HCT116 (cell line): ENCODE measurements at regions not wholly inside any gene's neighbourhood (a gene's known extent, or its start where the extent isn't known, plus 50 kb on each side); places are given as distances from the start of the nearest gene placed in this dataset.

ENCODE experiments used
- ATAC-seq: fragments of 200-7000 bp; cut with Tn5 transposase; 2 replicates; pipeline ENCODE4 v1.9.1; 2020; ENCODE audit warnings: mild to moderate bottlenecking, moderate library complexity
- BruUV-seq: library from RNA; stranded (reverse); fragments of 400-500 nt; replicated peaks from 2 replicates; lab custom pipeline; 2021; lab: Mats Ljungman, UMichigan
- CTCF ChIA-PET: fragments of 300-600 bp; sonication (Branson Sonifier 250); formaldehyde crosslinking; loops from one replicate; lab custom pipeline; 2021; ENCODE audit warnings: antibody characterized with exemption; lab: Charles Lee
- POLR2A ChIA-PET: fragments of 300-600, 350-600 bp; sonication (Branson Sonifier 250); formaldehyde crosslinking; loops from one replicate; lab custom pipeline; 2021; ENCODE audit warnings: antibody characterized with exemption; lab: Charles Lee
- RAD21 ChIA-PET, 2 experiments: fragments of 300-600 bp; sonication (Branson Sonifier 250); formaldehyde crosslinking; loops; one replicate each; lab custom pipeline; 2023; ENCODE audit warnings: low total read pairs in 2 of 2; ENCODE audit not compliant: uncharacterized antibody in 2 of 2, unreplicated experiment in 2 of 2, low non-redundant PET in 1 of 2; lab: Charles Lee
- DNase-seq: peaks from one replicate; pipeline ENCODE4 v3.0.0-alpha.2; 2010; ENCODE audit warnings: low read depth, low spot score
- H2AFZ ChIP-seq: fragments of 200-600 bp; shearing (Covaris generic), sonication (generic); 2 replicates; pipeline ENCODE4 v1.6.1; 2017; ENCODE audit warnings: low read depth, mixed run types, mixed read lengths, antibody characterized with exemption, low read length; ENCODE audit not compliant: poor library complexity, severe bottlenecking
- H3K27ac ChIP-seq: 2 replicates; pipeline ENCODE4 v1.5.1; 2012; ENCODE audit warnings: low read depth, low read length
- H3K27me3 ChIP-seq: fragments of 200-600 bp; sonication (generic); 2 replicates; pipeline ENCODE4 v1.6.1; 2016; ENCODE audit warnings: mixed run types, low read length, mixed read lengths; ENCODE audit not compliant: insufficient read depth
- H3K36me3 ChIP-seq, 2 experiments: fragments of 200-500 bp in 1 of 2; fragments of 200-600 bp in 1 of 2; sonication (Bioruptor generic) in 1 of 2; sonication (generic) in 1 of 2; 2 replicates each; pipeline versions ENCODE4 v1.5.1 to v1.6.1; 2014 to 2016; ENCODE audit warnings: low read length in 2 of 2, inconsistent platforms in 1 of 2, mixed read lengths in 1 of 2, mixed run types in 1 of 2; ENCODE audit not compliant: insufficient read depth in 2 of 2, control insufficient read depth in 1 of 2
- H3K4me1 ChIP-seq, 2 experiments: fragments of 200-600 bp in 1 of 2; sonication (generic) in 1 of 2; 2 replicates each; pipeline versions ENCODE4 v1.5.1 to v1.6.1; 2012 to 2017; ENCODE audit warnings: low read length in 2 of 2, inconsistent platforms in 1 of 2, mild to moderate bottlenecking in 1 of 2, mixed read lengths in 1 of 2, mixed run types in 1 of 2, moderate library complexity in 1 of 2; ENCODE audit not compliant: insufficient read depth in 2 of 2, control insufficient read depth in 1 of 2
- H3K4me2 ChIP-seq: fragments of 200-600 bp; sonication (generic); 2 replicates; pipeline ENCODE4 v1.6.1; 2017; ENCODE audit warnings: mixed run types, low read length, mixed read lengths
- H3K4me3 ChIP-seq, 2 experiments: fragments of 200-600 bp in 1 of 2; sonication (generic) in 1 of 2; replicated peaks in 1 of 2; 2 replicates each; pipeline ENCODE4 v1.5.1; 2011 to 2016; ENCODE audit warnings: low read length in 2 of 2, control low read depth in 1 of 2, low read depth in 1 of 2, mild to moderate bottlenecking in 1 of 2, mixed read lengths in 1 of 2, mixed run types in 1 of 2
- H3K79me2 ChIP-seq: fragments of 200-600 bp; sonication (generic); 2 replicates; pipeline ENCODE4 v1.6.1; 2017; ENCODE audit warnings: mild to moderate bottlenecking, mixed run types, low read length, moderate library complexity, mixed read lengths; ENCODE audit not compliant: insufficient read depth
- H3K9ac ChIP-seq: fragments of 200-600 bp; sonication (generic); 2 replicates; pipeline ENCODE4 v1.6.1; 2016; ENCODE audit warnings: low read length, mixed read lengths
- H3K9me2 ChIP-seq: fragments of 200-600 bp; sonication (generic), shearing (Covaris generic); 2 replicates; pipeline ENCODE4 v1.6.1; 2017; ENCODE audit warnings: mixed run types, mild to moderate bottlenecking, moderate library complexity; ENCODE audit not compliant: insufficient read depth
- H3K9me3 ChIP-seq, 2 experiments: fragments of 200-500 bp in 1 of 2; fragments of 200-600 bp in 1 of 2; sonication (Bioruptor generic) in 1 of 2; sonication (generic) in 1 of 2; 2 replicates each; pipeline ENCODE4 v1.6.1; 2014 to 2017; ENCODE audit warnings: low read length in 2 of 2, mixed read lengths in 2 of 2, inconsistent platforms in 1 of 2, low read depth in 1 of 2, mild to moderate bottlenecking in 1 of 2, mixed run types in 1 of 2, moderate library complexity in 1 of 2; ENCODE audit not compliant: control insufficient read depth in 1 of 2, insufficient read depth in 1 of 2
- H4K20me1 ChIP-seq: fragments of 200-600 bp; sonication (generic), shearing (Covaris generic); 2 replicates; pipeline ENCODE4 v1.6.1; 2017; ENCODE audit warnings: mixed run types, mild to moderate bottlenecking, moderate library complexity; ENCODE audit not compliant: insufficient read depth
- EZH2phosphoT487 ChIP-seq: fragments of 200-600 bp; IDR thresholded peaks from 2 replicates; pipeline ENCODE4 v1.6.1; 2018; ENCODE audit warnings: antibody characterized with exemption, borderline replicate concordance
- POLR2A ChIP-seq: IDR thresholded peaks from 2 replicates; pipeline ENCODE4 v1.7.0; 2011; ENCODE audit warnings: borderline replicate concordance; ENCODE audit not compliant: insufficient read depth, insufficient read length; ENCODE audit errors: extremely low read depth
- YY1 ChIP-seq: IDR thresholded peaks from 2 replicates; pipeline ENCODE4 v1.6.1; 2011; ENCODE audit warnings: low read length, low read depth, moderate library complexity, mild to moderate bottlenecking; ENCODE audit not compliant: insufficient replicate concordance; ENCODE audit errors: extremely low read depth
- ZBTB33 ChIP-seq: IDR thresholded peaks from 2 replicates; pipeline ENCODE4 v1.6.1; 2011; ENCODE audit warnings: mild to moderate bottlenecking, low read length, moderate library complexity; ENCODE audit not compliant: insufficient replicate concordance; ENCODE audit errors: extremely low read depth
- ZFX ChIP-seq: fragments of 450-650 bp; IDR thresholded peaks from 2 replicates; pipeline ENCODE4 v1.6.1; 2017
- intact Hi-C: fragments of 100-400 bp; cut with micrococcal nuclease; formaldehyde crosslinking; loops from 2 replicates; pipeline ENCODE4 v1.10.0; 2022
- TF ChIP-seq, protein P1 (sequence below): IDR thresholded peaks from 2 replicates; pipeline ENCODE4 v1.6.1; 2012

DNA sequence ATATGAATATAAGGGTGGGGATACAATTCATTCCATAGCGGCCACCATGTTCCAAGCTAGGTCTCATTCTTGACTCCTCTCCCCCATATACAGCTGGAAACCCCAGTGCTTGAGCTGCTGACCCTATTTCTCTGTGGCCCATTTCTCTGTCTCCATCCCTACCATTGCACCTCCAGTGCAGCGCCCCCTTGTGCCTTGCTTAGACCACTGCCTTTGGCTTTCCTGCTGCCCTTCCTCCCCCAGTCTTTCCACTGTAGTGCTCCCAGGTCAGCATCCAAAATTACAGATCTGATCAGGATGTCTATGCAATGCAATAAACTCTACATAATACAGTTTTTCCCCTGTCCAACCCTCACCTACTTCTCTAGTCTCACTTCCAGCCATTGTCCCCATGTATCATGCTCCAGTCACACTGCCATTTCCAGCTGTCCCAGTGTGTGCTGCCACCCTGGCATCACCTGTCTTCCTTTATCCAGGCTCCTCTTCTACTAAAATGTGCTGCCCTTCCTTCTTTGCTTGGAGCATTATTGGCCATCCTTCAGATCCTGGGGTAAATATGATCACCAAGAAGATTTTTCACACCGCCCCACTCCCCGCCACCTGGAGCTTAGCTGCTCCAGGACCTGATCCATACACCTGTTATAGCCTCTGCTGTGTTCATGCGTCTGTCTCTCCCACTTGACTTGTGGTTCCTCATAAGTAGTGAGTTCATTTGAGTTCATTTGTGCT lies 199.4 kb upstream of the IPO5 start (continued):
- no peak for TF ChIP-seq POLR2A

- Histone ChIP-seq H3K27me3 (no peaks in the 10 kb centered on the region), H3K36me3 (no peaks in the 10 kb centered on the region), H3K79me2 (no peaks in the 10 kb centered on the region), H3K27ac (no peak overlapping the region), H3K4me1 (no peaks in the 10 kb centered on the region), H3K9ac (no peak overlapping the region), H3K4me2 (no peak overlapping the region), H3K9me3 (no peaks in the 10 kb centered on the region), H3K4me3 (no peak overlapping the region), H4K20me1 (no peaks in the 10 kb centered on the region), H3K9me2 (no peaks in the 10 kb centered on the region), H2AFZ (no peak overlapping the region)
- RAD21 ChIA-PET = no interaction called here
- DNase-seq = no peak
- intact Hi-C loops = no loop called here
- POLR2A ChIA-PET = no interaction called here
- no TSS peak for BruUV-seq
- no peak for ATAC-seq
- CTCF ChIA-PET = no interaction called here
- TF ChIP-seq POLR2A (no peak), EZH2phosphoT487 (no peak), ZFX (no peak), ZBTB33 (no peak), YY1 (no peak)
- TF ChIP-seq, protein P1, sequence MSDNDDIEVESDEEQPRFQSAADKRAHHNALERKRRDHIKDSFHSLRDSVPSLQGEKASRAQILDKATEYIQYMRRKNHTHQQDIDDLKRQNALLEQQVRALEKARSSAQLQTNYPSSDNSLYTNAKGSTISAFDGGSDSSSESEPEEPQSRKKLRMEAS = no peak
Measured at GRCh38 chr13:97757807-97758206, 195.7 kb upstream of the IPO5 start.
